ENCODE measurements at regions not wholly inside any gene's neighbourhood (a gene's known extent, or its start where the extent isn't known, plus 50 kb on each side); places are given as distances from the start of the nearest gene placed in this dataset.

- H3K9me3 Mint-ChIP-seq = no peaks in the 10 kb centered on the region
- no peak for ATAC-seq
- DNase-seq = no peak
- intact Hi-C loops (cut with micrococcal nuclease) = no loop called here
- no peaks in the 10 kb centered on the region for H3K4me1 Mint-ChIP-seq
- H3K27me3 ChIP-seq (ENCODE audit: control insufficient read depth, insufficient read depth, low read length) = no peaks in the 10 kb centered on the region
- 92% methylated on average over 6 of the region's 7 CpGs for WGBS (ENCODE audit: insufficient coverage)
- TF ChIP-seq, protein P1, sequence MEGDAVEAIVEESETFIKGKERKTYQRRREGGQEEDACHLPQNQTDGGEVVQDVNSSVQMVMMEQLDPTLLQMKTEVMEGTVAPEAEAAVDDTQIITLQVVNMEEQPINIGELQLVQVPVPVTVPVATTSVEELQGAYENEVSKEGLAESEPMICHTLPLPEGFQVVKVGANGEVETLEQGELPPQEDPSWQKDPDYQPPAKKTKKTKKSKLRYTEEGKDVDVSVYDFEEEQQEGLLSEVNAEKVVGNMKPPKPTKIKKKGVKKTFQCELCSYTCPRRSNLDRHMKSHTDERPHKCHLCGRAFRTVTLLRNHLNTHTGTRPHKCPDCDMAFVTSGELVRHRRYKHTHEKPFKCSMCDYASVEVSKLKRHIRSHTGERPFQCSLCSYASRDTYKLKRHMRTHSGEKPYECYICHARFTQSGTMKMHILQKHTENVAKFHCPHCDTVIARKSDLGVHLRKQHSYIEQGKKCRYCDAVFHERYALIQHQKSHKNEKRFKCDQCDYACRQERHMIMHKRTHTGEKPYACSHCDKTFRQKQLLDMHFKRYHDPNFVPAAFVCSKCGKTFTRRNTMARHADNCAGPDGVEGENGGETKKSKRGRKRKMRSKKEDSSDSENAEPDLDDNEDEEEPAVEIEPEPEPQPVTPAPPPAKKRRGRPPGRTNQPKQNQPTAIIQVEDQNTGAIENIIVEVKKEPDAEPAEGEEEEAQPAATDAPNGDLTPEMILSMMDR (IDR thresholded peaks at IDR 0.05) = no peak
- no peak overlapping the region for H3K27ac ChIP-seq (ENCODE audit: low read length)
- no peaks in the 10 kb centered on the region for H3K4me1 ChIP-seq (ENCODE audit: control insufficient read depth, insufficient read depth, low read length)
- H3K27me3 Mint-ChIP-seq (ENCODE audit: low read depth in 2 of 2) = peaks cover 0 to 10% of the 10 kb centered on the region in 2 donors
- no peaks in the 10 kb centered on the region for H3K36me3 ChIP-seq (ENCODE audit: control insufficient read depth, insufficient read depth, low read length)
- H3K36me3 Mint-ChIP-seq = no peaks in the 10 kb centered on the region
- no peaks in the 10 kb centered on the region for H3K9me3 ChIP-seq (ENCODE audit: control insufficient read depth, insufficient read depth, low read length)
- no peak overlapping the region for H3K4me3 ChIP-seq (ENCODE audit: low read length)
- no peak overlapping the region for H3K4me3 Mint-ChIP-seq
- no peak overlapping the region for H3K27ac Mint-ChIP-seq
Measured at GRCh38 chr6:14309951-14310445, 192.4 kb downstream of the CD83 start.

DNA sequence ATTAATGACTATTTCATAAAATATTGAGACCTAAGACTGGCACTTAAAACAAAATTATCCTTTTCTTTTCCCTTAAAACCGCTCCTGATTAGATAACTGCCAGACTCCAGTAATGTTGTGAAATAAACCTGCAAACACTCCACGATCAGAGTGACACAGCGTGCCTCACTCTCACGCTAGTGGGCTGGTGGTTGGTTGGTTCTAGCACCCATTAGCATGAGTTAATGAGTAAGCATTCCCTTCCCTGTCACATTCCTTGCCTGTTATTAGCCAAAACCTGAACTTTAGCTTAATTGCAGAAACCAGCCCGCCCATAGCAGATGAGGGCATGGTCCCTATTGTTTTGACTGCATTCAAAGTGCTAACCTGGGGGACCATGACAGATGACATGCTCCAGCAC, 193.4 kb downstream of the CD83 start:
- H3K27ac Mint-ChIP-seq = no peak overlapping the region
- peaks cover 0 to 10% of the 10 kb centered on the region in 2 donors for H3K27me3 Mint-ChIP-seq (ENCODE audit: low read depth in 2 of 2)
- intact Hi-C loops (cut with micrococcal nuclease) = no loop called here
- H3K9me3 Mint-ChIP-seq = no peaks in the 10 kb centered on the region
- H3K4me3 Mint-ChIP-seq = no peak overlapping the region
- no peaks in the 10 kb centered on the region for H3K4me1 Mint-ChIP-seq
- 96% methylated on average over 5 of the region's 5 CpGs for WGBS (ENCODE audit: insufficient coverage)
- Histone ChIP-seq H3K27me3 (ENCODE audit: control insufficient read depth, insufficient read depth, low read length) (no peaks in the 10 kb centered on the region), H3K36me3 (ENCODE audit: control insufficient read depth, insufficient read depth, low read length) (no peaks in the 10 kb centered on the region), H3K4me3 (ENCODE audit: low read length) (no peak overlapping the region), H3K4me1 (ENCODE audit: control insufficient read depth, insufficient read depth, low read length) (no peaks in the 10 kb centered on the region), H3K9me3 (ENCODE audit: control insufficient read depth, insufficient read depth, low read length) (no peaks in the 10 kb centered on the region), H3K27ac (ENCODE audit: low read length) (no peak overlapping the region)
- no peak for DNase-seq
- ATAC-seq = no peak
- H3K36me3 Mint-ChIP-seq = no peaks in the 10 kb centered on the region
- TF ChIP-seq, protein P1 (IDR thresholded peaks at IDR 0.05) = no peak

DNA sequence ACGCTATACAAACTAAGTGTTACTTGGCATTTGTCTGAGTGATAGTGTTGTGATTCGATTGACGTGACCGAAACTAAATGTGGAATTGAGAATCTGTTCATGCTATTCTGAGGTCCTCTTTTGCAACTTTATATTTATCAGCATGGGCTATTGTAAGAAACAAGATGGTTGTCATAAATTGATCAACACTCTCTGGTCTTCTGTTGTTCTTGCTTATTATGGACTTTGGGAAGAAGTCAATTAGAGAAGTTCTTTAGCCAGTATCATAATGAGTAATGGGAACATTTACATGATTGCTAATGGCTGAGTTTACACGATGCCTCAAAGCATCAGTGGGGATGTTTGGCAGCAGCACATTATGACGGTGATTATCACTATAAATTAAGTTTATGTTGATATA, 195.0 kb downstream of the CD83 start:
- H3K36me3 Mint-ChIP-seq = no peaks in the 10 kb centered on the region
- 86% methylated on average over 5 of the region's 6 CpGs for WGBS (ENCODE audit: insufficient coverage)
- Histone ChIP-seq H3K4me3 (ENCODE audit: low read length) (no peak overlapping the region), H3K36me3 (ENCODE audit: control insufficient read depth, insufficient read depth, low read length) (no peaks in the 10 kb centered on the region), H3K4me1 (ENCODE audit: control insufficient read depth, insufficient read depth, low read length) (peaks cover 3% of the 10 kb centered on the region), H3K9me3 (ENCODE audit: control insufficient read depth, insufficient read depth, low read length) (no peaks in the 10 kb centered on the region), H3K27me3 (ENCODE audit: control insufficient read depth, insufficient read depth, low read length) (no peaks in the 10 kb centered on the region), H3K27ac (ENCODE audit: low read length) (peak overlapping the region; percentile 20)
- no peak overlapping the region for H3K27ac Mint-ChIP-seq
- peaks cover 0 to 10% of the 10 kb centered on the region in 2 donors for H3K27me3 Mint-ChIP-seq (ENCODE audit: low read depth in 2 of 2)
- ATAC-seq = no peak
- TF ChIP-seq, protein P1 (IDR thresholded peaks at IDR 0.05) = no peak
- intact Hi-C loops (cut with micrococcal nuclease) = no loop called here
- DNase-seq = no peak
- no peaks in the 10 kb centered on the region for H3K4me1 Mint-ChIP-seq
- H3K4me3 Mint-ChIP-seq = no peak overlapping the region
- H3K9me3 Mint-ChIP-seq = no peaks in the 10 kb centered on the region

- TF ChIP-seq, protein P1 (IDR thresholded peaks at IDR 0.05) = no peak
- Histone ChIP-seq H3K4me3 (ENCODE audit: low read length) (no peak overlapping the region), H3K36me3 (ENCODE audit: control insufficient read depth, insufficient read depth, low read length) (no peaks in the 10 kb centered on the region), H3K27me3 (ENCODE audit: control insufficient read depth, insufficient read depth, low read length) (no peaks in the 10 kb centered on the region), H3K4me1 (ENCODE audit: control insufficient read depth, insufficient read depth, low read length) (peaks cover 3% of the 10 kb centered on the region), H3K9me3 (ENCODE audit: control insufficient read depth, insufficient read depth, low read length) (no peaks in the 10 kb centered on the region), H3K27ac (ENCODE audit: low read length) (no peak overlapping the region)
- peaks cover 2 to 11% of the 10 kb centered on the region in 2 donors for H3K27me3 Mint-ChIP-seq (ENCODE audit: low read depth in 2 of 2)
- H3K36me3 Mint-ChIP-seq = no peaks in the 10 kb centered on the region
- DNase-seq (no peak), ATAC-seq (no peak)
- intact Hi-C loops (cut with micrococcal nuclease) = no loop called here
- WGBS (ENCODE audit: insufficient coverage) = 88% methylated on average over 2 of the region's 2 CpGs
- no peak overlapping the region for H3K27ac Mint-ChIP-seq
- H3K4me3 Mint-ChIP-seq = no peak overlapping the region
- H3K9me3 Mint-ChIP-seq = no peaks in the 10 kb centered on the region
- no peaks in the 10 kb centered on the region for H3K4me1 Mint-ChIP-seq
Measured at GRCh38 chr6:14313248-14313647, 195.7 kb downstream of the CD83 start.
